OCI-LY7 (cell line): ENCODE measurements at regions not wholly inside any gene's neighbourhood (a gene's known extent, or its start where the extent isn't known, plus 50 kb on each side); places are given as distances from the start of the nearest gene placed in this dataset.
"Not testable (repeated sequence)": the region's sequence is repeated elsewhere in the genome, so short reads cannot be mapped to it uniquely, and the experiment has no call there.

Experiments
- CTCF ChIP-seq: fragments of 200-600 bp; sonication (generic); conservative IDR thresholded peaks from 2 replicates; pipeline ENCODE4 v1.5.1; 2014; ENCODE audit warnings: mild to moderate bottlenecking, antibody characterized with exemption, low read length, moderate library complexity, mixed read lengths
- EZH2phosphoT487 ChIP-seq: fragments of 200-600 bp; sonication (generic); IDR thresholded peaks from 2 replicates; pipeline ENCODE4 v1.6.1; 2018; ENCODE audit warnings: low read depth, borderline replicate concordance, mild to moderate bottlenecking, mixed run types, antibody characterized with exemption, low read length, moderate library complexity, mixed read lengths

- TF ChIP-seq CTCF, EZH2phosphoT487: not testable (repeated sequence)
Measured at GRCh38 chr14:105771261-105772226, 245.2 kb downstream of the TMEM121 start.
